Epithelial cell of proximal tubule (primary cell): ENCODE measurements at regions not wholly inside any gene's neighbourhood (a gene's known extent, or its start where the extent isn't known, plus 50 kb on each side); places are given as distances from the start of the nearest gene placed in this dataset.

Source experiments
- DNase-seq: peaks from one replicate; pipeline ENCODE4 v3.0.0-alpha.2; 2011; ENCODE audit warnings: low read depth
- H3K4me3 ChIP-seq: 2 replicates; pipeline ENCODE4 v1.5.1; 2011; ENCODE audit warnings: low read depth, mild to moderate bottlenecking, low read length
- CTCF ChIP-seq: conservative IDR thresholded peaks from 2 replicates; pipeline ENCODE4 v1.5.1; 2012; ENCODE audit warnings: low read depth, mild to moderate bottlenecking, low read length

- TF ChIP-seq CTCF, result no peak
- H3K4me3 ChIP-seq, result no peak overlapping the region
- DNase-seq, result no peak
Observed at GRCh38 chr22:48210198-48210580, 1447.7 kb downstream of the TBC1D22A start.

GRCh38 chr22:48209473-48210197, 1447.2 kb downstream of the TBC1D22A start:
- no peak for DNase-seq
- no peak for TF ChIP-seq CTCF
- H3K4me3 ChIP-seq, result no peak overlapping the region

- no peak for TF ChIP-seq CTCF
- no peak for DNase-seq
Observed at GRCh38 chr22:48208894-48209293, 1446.4 kb downstream of the TBC1D22A start.

GRCh38 chr22:48207919-48208535, 1445.6 kb downstream of the TBC1D22A start:
- H3K4me3 ChIP-seq, result no peak overlapping the region
- no peak for DNase-seq
- no peak for TF ChIP-seq CTCF

More at GRCh38 chr22:48208894-48209293, 1446.4 kb downstream of the TBC1D22A start:
- no peak overlapping the region for H3K4me3 ChIP-seq

GRCh38 chr22:48205790-48206189, 1443.3 kb downstream of the TBC1D22A start:
- no peak for TF ChIP-seq CTCF
- H3K4me3 ChIP-seq, result no peak overlapping the region
- DNase-seq, result no peak

GRCh38 chr22:48205161-48205560, 1442.7 kb downstream of the TBC1D22A start:
- no peak for DNase-seq
- no peak overlapping the region for H3K4me3 ChIP-seq
- TF ChIP-seq CTCF, result no peak

- no peak for DNase-seq
- no peak for TF ChIP-seq CTCF
- no peak overlapping the region for H3K4me3 ChIP-seq
Observed at GRCh38 chr22:48204296-48204695, 1441.8 kb downstream of the TBC1D22A start.
